HL-60 (cell line): ENCODE measurements at regions not wholly inside any gene's neighbourhood (a gene's known extent, or its start where the extent isn't known, plus 50 kb on each side); places are given as distances from the start of the nearest gene placed in this dataset.

ENCODE experiments used
- DNase-seq, 2 experiments: peaks; one replicate each; pipeline ENCODE4 v3.0.0-alpha.2; 2010 to 2020; ENCODE audit warnings: low read depth in 1 of 2, low spot score in 1 of 2
- H3K27ac ChIP-seq: fragments of 250-450 bp; sonication (Bioruptor Pico); replicated peaks from 2 replicates; pipeline ENCODE4 v1.5.1; 2020; ENCODE audit warnings: mild to moderate bottlenecking, moderate library complexity
- H3K27me3 ChIP-seq: fragments of 250-450 bp; sonication (Bioruptor Pico); 2 replicates; pipeline ENCODE4 v1.5.1; 2021; ENCODE audit warnings: mild to moderate bottlenecking, moderate library complexity; ENCODE audit not compliant: insufficient read depth, poor library complexity, severe bottlenecking
- H3K4me3 ChIP-seq: replicated peaks from 2 replicates; pipeline ENCODE4 v1.5.1; 2011; ENCODE audit warnings: mild to moderate bottlenecking, control low read depth, low read length; ENCODE audit not compliant: insufficient read depth
- CTCF ChIP-seq: IDR thresholded peaks from one replicate; pipeline ENCODE4 v1.5.1; 2011; ENCODE audit warnings: low read length, control low read depth, inconsistent platforms; ENCODE audit not compliant: insufficient read depth
- GABPA ChIP-seq: IDR thresholded peaks from 2 replicates; pipeline ENCODE4 v1.6.1; 2012; ENCODE audit warnings: low read depth
- POLR2AphosphoS5 ChIP-seq: IDR thresholded peaks from 2 replicates; pipeline ENCODE4 v1.6.1; 2012; ENCODE audit warnings: low read depth
- REST ChIP-seq: IDR thresholded peaks from 2 replicates; pipeline ENCODE4 v1.6.1; 2012; ENCODE audit warnings: low read depth; ENCODE audit not compliant: insufficient replicate concordance
- SPI1 ChIP-seq: IDR thresholded peaks from 2 replicates; pipeline ENCODE4 v1.6.1; 2012; ENCODE audit warnings: low read depth, mild to moderate bottlenecking, borderline replicate concordance

- Histone ChIP-seq H3K27ac (no peak overlapping the region), H3K4me3 (no peak overlapping the region), H3K27me3 (no peaks in the 10 kb centered on the region)
- TF ChIP-seq POLR2AphosphoS5 (no peak), CTCF (no peak), GABPA (no peak), SPI1 (no peak), REST (no peak)
- DNase-seq = no peak
Measured at GRCh38 chr5:165241811-165242210, 1736.4 kb downstream of the MAT2B start.

- DNase-seq = no peak
- no peak for TF ChIP-seq CTCF
- no peak for TF ChIP-seq SPI1
- TF ChIP-seq GABPA = no peak
- no peak for TF ChIP-seq REST
- TF ChIP-seq POLR2AphosphoS5 = no peak
- H3K4me3 ChIP-seq = no peak overlapping the region
- no peaks in the 10 kb centered on the region for H3K27me3 ChIP-seq
- H3K27ac ChIP-seq = no peak overlapping the region
Measured at GRCh38 chr5:165242646-165243045, 1737.2 kb downstream of the MAT2B start.

GRCh38 chr5:165244407-165244806 lies 1739.0 kb downstream of the MAT2B start:
- TF ChIP-seq SPI1 = no peak
- TF ChIP-seq REST = no peak
- TF ChIP-seq GABPA = no peak
- TF ChIP-seq CTCF = no peak
- no peak for TF ChIP-seq POLR2AphosphoS5
- no peak overlapping the region for H3K27ac ChIP-seq
- no peak overlapping the region for H3K4me3 ChIP-seq
- no peaks in the 10 kb centered on the region for H3K27me3 ChIP-seq
- DNase-seq = no peak
